SH-SY5Y (cell line): ENCODE measurements at regions not wholly inside any gene's neighbourhood (a gene's known extent, or its start where the extent isn't known, plus 50 kb on each side); places are given as distances from the start of the nearest gene placed in this dataset.

Experiments used
- GATA2 ChIP-seq: IDR thresholded peaks from 2 replicates; pipeline ENCODE4 v1.6.1; 2011; ENCODE audit warnings: mild to moderate bottlenecking, low read depth, low read length
- GATA3 ChIP-seq: IDR thresholded peaks from 2 replicates; pipeline ENCODE4 v1.6.1; 2011; ENCODE audit warnings: low read depth, mild to moderate bottlenecking, low read length, moderate library complexity

DNA sequence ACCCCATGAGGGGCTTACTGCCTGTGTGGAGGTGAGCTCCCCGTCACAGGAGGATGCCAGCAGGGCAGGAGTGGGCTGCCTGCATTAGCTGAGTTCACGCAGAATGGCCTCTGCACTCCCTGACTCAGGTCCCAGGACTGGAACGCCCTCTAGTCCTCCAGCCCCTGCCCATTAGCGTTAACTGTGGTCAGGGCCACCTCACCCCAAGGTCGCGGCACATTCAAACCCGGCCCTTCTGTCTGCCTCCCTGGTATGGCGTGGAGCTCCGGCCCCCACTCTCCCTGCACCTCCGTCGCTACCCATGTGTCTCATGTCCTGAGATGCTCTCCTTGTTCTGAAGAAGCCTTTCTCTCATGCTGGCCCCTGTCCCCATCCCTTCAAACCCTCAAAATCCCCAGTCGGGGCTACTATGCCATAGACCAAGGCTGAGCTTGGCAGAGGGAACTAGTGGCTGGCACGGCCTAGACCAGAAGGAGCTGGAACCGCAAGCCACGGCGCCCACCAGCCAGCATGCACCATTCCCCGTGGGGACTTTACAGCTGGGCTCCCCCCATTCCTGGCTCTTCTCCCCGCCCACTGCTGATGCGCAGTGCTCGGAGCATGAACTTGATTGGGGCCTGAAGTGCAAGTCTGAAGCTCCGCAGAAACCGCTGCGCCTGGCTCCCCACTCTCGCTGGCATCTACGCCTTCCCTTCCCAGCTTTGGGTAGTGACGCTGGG lies 79.5 kb upstream of the RTL6 start:
- no peak for TF ChIP-seq GATA3
- no peak for TF ChIP-seq GATA2
